B cell (primary cell): ENCODE measurements at regions not wholly inside any gene's neighbourhood (a gene's known extent, or its start where the extent isn't known, plus 50 kb on each side); places are given as distances from the start of the nearest gene placed in this dataset.

ENCODE experiments used
- ATAC-seq: fragments of 200-7000 bp; cut with Tn5 transposase; one replicate; pipeline ENCODE4 v1.10.0; 2021; ENCODE audit warnings: low read depth, mild to moderate bottlenecking, moderate number of reproducible peaks, moderate library complexity
- CTCF ChIA-PET: fragments of 350-600 bp; sonication (Branson Sonifier 250); formaldehyde crosslinking; loops from one replicate; lab custom pipeline; 2021; ENCODE audit warnings: antibody characterized with exemption, inconsistent platforms; lab: Charles Lee
- POLR2A ChIA-PET: fragments of 350-600 bp; sonication (Branson Sonifier 250); formaldehyde crosslinking; loops from one replicate; lab custom pipeline; 2021; ENCODE audit warnings: antibody characterized with exemption; lab: Charles Lee
- DNase-seq: peaks from one replicate; pipeline ENCODE4 v3.0.0; 2013
- H2AFZ ChIP-seq: 2 replicates; pipeline ENCODE4 v1.6.1; 2012; ENCODE audit warnings: mild to moderate bottlenecking, low read depth, low read length; ENCODE audit not compliant: insufficient read depth, poor library complexity, severe bottlenecking
- H3K27ac ChIP-seq, 2 donors: 1 replicate in 1 of 2; 2 replicates in 1 of 2; pipeline ENCODE4 v1.5.1; 2012 to 2013; ENCODE audit warnings: low read length in 2 of 2, mild to moderate bottlenecking in 2 of 2, moderate library complexity in 1 of 2
- H3K27me3 ChIP-seq, 4 experiments: fragments of 200-600 bp in 1 of 4; sonication (generic) in 1 of 4; replicated peaks in 1 of 4; 1 replicate in 2 of 4; 2 replicates in 2 of 4; pipeline versions ENCODE4 v1.6.1 to v1.7.0; 2013 to 2016; ENCODE audit warnings: low read length in 3 of 4, mild to moderate bottlenecking in 2 of 4, mixed read lengths in 1 of 4, moderate library complexity in 1 of 4; ENCODE audit not compliant: insufficient read depth in 4 of 4, control insufficient read depth in 3 of 4; ENCODE audit errors: control extremely low read depth in 1 of 4
- H3K36me3 ChIP-seq, 2 experiments: replicated peaks in 1 of 2; 1 replicate in 1 of 2; 2 replicates in 1 of 2; pipeline versions ENCODE4 v1.6.1 to v1.7.1; 2013; ENCODE audit warnings: low read length in 1 of 2; ENCODE audit not compliant: insufficient read depth in 2 of 2, control insufficient read depth in 1 of 2; ENCODE audit errors: control extremely low read depth in 1 of 2, extremely low read depth in 1 of 2
- H3K4me1 ChIP-seq, 2 donors: fragments of 200-600 bp in 1 of 2; sonication (generic) in 1 of 2; 1 replicate in 1 of 2; 2 replicates in 1 of 2; pipeline versions ENCODE4 v1.5.1 to v1.6.1; 2013 to 2017; ENCODE audit warnings: low read length in 2 of 2; ENCODE audit not compliant: control insufficient read depth in 2 of 2, insufficient read depth in 2 of 2
- H3K4me2 ChIP-seq: replicated peaks from 2 replicates; pipeline ENCODE3; 2012; ENCODE audit warnings: mild to moderate bottlenecking, low read depth, low read length; ENCODE audit not compliant: poor library complexity, severe bottlenecking
- H3K4me3 ChIP-seq, 5 experiments: fragments of 200-600 bp in 1 of 5; sonication (generic) in 1 of 5; 1 replicate in 3 of 5; 2 replicates in 2 of 5; pipeline versions ENCODE4 v1.5.1 to v1.7.0; 2011 to 2016; ENCODE audit warnings: low read length in 4 of 5, mild to moderate bottlenecking in 4 of 5, low read depth in 2 of 5, control low read depth in 1 of 5, moderate library complexity in 1 of 5; ENCODE audit not compliant: insufficient read depth in 1 of 5; ENCODE audit errors: control extremely low read depth in 1 of 5, extremely low read depth in 1 of 5
- H3K79me2 ChIP-seq: fragments of 200-600 bp; sonication (generic); one replicate; pipeline ENCODE4 v1.6.0; 2016; ENCODE audit warnings: low read length; ENCODE audit not compliant: control insufficient read depth, insufficient read depth
- H3K9ac ChIP-seq: fragments of 200-600 bp; sonication (generic); 2 replicates; pipeline ENCODE4 v1.6.1; 2017; ENCODE audit warnings: mild to moderate bottlenecking, low read length, moderate library complexity
- H3K9me3 ChIP-seq, 3 donors: one replicate each; pipeline versions ENCODE4 v1.6.1 to v1.7.1; 2013; ENCODE audit warnings: low read length in 2 of 3; ENCODE audit not compliant: control insufficient read depth in 2 of 3, insufficient read depth in 1 of 3; ENCODE audit errors: control extremely low read depth in 1 of 3
- H4K20me1 ChIP-seq: 2 replicates; pipeline ENCODE4 v1.6.0; 2012; ENCODE audit warnings: mild to moderate bottlenecking, low read length; ENCODE audit not compliant: insufficient read depth, control insufficient read depth, poor library complexity, severe bottlenecking
- H3K27ac Mint-ChIP-seq: one replicate; pipeline ENCODE4 v1.8.0; 2021; ENCODE audit warnings: mixed read lengths
- H3K27me3 Mint-ChIP-seq: one replicate; pipeline ENCODE4 v1.8.0; 2021; ENCODE audit warnings: mixed read lengths
- H3K4me1 Mint-ChIP-seq: one replicate; pipeline ENCODE4 v1.8.0; 2021; ENCODE audit warnings: mixed read lengths
- H3K4me3 Mint-ChIP-seq: one replicate; pipeline ENCODE4 v1.8.0; 2021; ENCODE audit warnings: mixed read lengths
- H3K9me3 Mint-ChIP-seq: one replicate; pipeline ENCODE4 v1.8.0; 2022; ENCODE audit warnings: mixed read lengths; ENCODE audit not compliant: insufficient read depth
- CTCF ChIP-seq: fragments of 200-600 bp; IDR thresholded peaks from one replicate; pipeline ENCODE4 v1.8.0; 2022; ENCODE audit warnings: antibody characterized with exemption, mild to moderate bottlenecking
- EZH2 ChIP-seq: IDR thresholded peaks from 2 replicates; pipeline ENCODE4 v1.6.1; 2012; ENCODE audit warnings: borderline replicate concordance, low read depth, mild to moderate bottlenecking, moderate library complexity, low read length; ENCODE audit not compliant: insufficient read depth, poor library complexity, severe bottlenecking
- WGBS: methylation state at CpG from one replicate; pipeline ENCODE4 v1.1.5; 2013; ENCODE audit warnings: missing lambda C conversion rate; ENCODE audit not compliant: insufficient coverage; 5-methylcytosine and 5-hydroxymethylcytosine counted together
- intact Hi-C: fragments of 100-400 bp; cut with micrococcal nuclease; formaldehyde crosslinking; loops from one replicate; pipeline ENCODE4 v1.10.0; 2022

GRCh38 chr10:30770229-30770628, 140.7 kb upstream of the LYZL2 start:
- TF ChIP-seq EZH2 (no peak), CTCF (no peak)
- Histone ChIP-seq H3K4me3 (no peak overlapping the region), H3K9me3 (peaks cover 0 to 24% (median 16%) of the 10 kb centered on the region in 3 donors), H3K27ac (no peak overlapping the region), H3K36me3 (no peaks in the 10 kb centered on the region), H3K9ac (no peak overlapping the region), H3K27me3 (peaks cover 0 to 3% (median 0%) of the 10 kb centered on the region in 4 experiments), H4K20me1 (no peaks in the 10 kb centered on the region), H3K4me1 (no peaks in the 10 kb centered on the region), H3K4me2 (no peak overlapping the region), H3K79me2 (no peaks in the 10 kb centered on the region), H2AFZ (no peak overlapping the region)
- no peak for DNase-seq
- no peak overlapping the region for H3K27ac Mint-ChIP-seq
- CTCF ChIA-PET = interaction anchor here (1.0 kb wide), 1 partner anchor 13 kb away, joined by 4 read pairs; no protein-coding TSS in a partner anchor
- H3K4me1 Mint-ChIP-seq = no peaks in the 10 kb centered on the region
- H3K9me3 Mint-ChIP-seq = peaks cover 7% of the 10 kb centered on the region
- intact Hi-C loops = no loop called here
- H3K27me3 Mint-ChIP-seq = no peaks in the 10 kb centered on the region
- POLR2A ChIA-PET = no interaction called here
- no CpG with 5 or more reads among the region's 2 CpGs for WGBS
- ATAC-seq = no peak
- H3K4me3 Mint-ChIP-seq = no peak overlapping the region

GRCh38 chr10:30769361-30769760, 139.8 kb upstream of the LYZL2 start:
- peaks cover 7% of the 10 kb centered on the region for H3K9me3 Mint-ChIP-seq
- TF ChIP-seq CTCF (no peak), EZH2 (no peak)
- H3K27me3 ChIP-seq = peaks cover 0 to 3% (median 0%) of the 10 kb centered on the region in 4 experiments
- ATAC-seq (no peak), DNase-seq (no peak)
- intact Hi-C loops = no loop called here
- no peaks in the 10 kb centered on the region for H3K36me3 ChIP-seq
- no peak overlapping the region for H3K4me3 Mint-ChIP-seq
- no peaks in the 10 kb centered on the region for H3K27me3 Mint-ChIP-seq
- no peak overlapping the region for H3K27ac Mint-ChIP-seq
- CTCF ChIA-PET = no interaction called here
- peaks cover 0 to 24% (median 16%) of the 10 kb centered on the region in 3 donors for H3K9me3 ChIP-seq
- no peak overlapping the region for H3K27ac ChIP-seq
- H3K4me3 ChIP-seq = no peak overlapping the region
- H2AFZ ChIP-seq = no peak overlapping the region
- H3K4me1 ChIP-seq = no peaks in the 10 kb centered on the region
- no peaks in the 10 kb centered on the region for H3K79me2 ChIP-seq
- 95% methylated on average over 16 of the region's 16 CpGs for WGBS
- H3K4me2 ChIP-seq = no peak overlapping the region
- no peaks in the 10 kb centered on the region for H4K20me1 ChIP-seq
- POLR2A ChIA-PET = no interaction called here
- no peaks in the 10 kb centered on the region for H3K4me1 Mint-ChIP-seq
- no peak overlapping the region for H3K9ac ChIP-seq
